ENCODE measurements at regions not wholly inside any gene's neighbourhood (a gene's known extent, or its start where the extent isn't known, plus 50 kb on each side); places are given as distances from the start of the nearest gene placed in this dataset.
"Not testable (repeated sequence)": the region's sequence is repeated elsewhere in the genome, so short reads cannot be mapped to it uniquely, and the experiment has no call there.

DNA sequence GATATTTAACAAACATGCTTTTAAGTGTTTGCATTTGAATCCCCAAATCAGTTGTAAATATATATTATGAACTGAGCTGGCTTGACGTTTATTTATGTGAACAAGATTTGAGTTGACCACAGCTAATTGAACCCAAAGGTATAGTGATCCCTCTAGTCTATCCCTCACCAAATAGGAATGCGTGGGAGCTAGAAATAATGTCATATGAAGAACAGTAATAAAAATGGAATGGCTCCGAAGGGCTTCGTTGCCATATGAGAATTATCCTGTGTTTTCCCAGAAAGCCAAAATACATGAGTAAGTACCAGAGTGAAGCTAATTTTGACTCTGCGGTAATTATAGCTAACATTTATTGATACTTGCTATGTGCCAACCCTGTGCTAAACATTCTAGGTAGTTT, 142.7 kb downstream of the ADCYAP1 start:
- peak; percentile 60 for DNase-seq

DNA sequence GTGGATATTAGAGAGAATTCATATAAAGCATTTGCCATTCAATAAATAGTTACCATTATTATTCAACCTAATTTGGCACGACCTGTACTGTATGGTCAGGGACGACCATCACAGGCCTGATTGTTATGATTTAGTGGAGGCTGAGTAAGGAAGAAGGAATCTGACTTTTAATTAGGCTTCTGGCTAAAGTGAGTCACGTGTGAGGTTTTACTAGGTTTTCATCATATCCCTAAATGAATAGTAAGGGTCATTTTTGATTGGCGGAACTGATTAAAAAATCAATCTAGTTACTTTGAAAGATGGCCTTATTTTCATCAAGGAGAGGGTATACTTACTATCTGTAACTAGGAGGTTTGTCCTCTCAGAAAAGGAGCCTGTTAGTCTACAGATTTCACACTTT, 143.4 kb downstream of the ADCYAP1 start:
- DNase-seq = peak; percentile 41

DNA sequence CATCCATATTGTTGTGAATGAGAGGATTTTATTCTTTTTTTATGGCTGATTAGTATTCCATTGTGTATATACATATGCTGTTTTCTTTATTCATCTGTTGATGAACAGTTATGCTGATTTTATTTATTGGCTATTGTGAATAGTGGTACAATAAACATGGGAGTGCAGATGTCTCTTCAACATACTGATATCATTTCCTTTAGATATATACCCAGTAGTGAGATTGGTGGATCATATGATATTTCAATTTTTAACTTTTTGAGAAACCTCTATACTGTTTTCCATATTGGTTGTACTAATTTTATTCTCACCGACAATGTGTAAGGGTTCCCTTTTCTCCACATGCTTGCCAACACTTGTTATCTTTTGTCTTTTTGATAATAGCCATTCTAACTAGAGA, 144.5 kb downstream of the ADCYAP1 start:
- DNase-seq = no peak

DNA sequence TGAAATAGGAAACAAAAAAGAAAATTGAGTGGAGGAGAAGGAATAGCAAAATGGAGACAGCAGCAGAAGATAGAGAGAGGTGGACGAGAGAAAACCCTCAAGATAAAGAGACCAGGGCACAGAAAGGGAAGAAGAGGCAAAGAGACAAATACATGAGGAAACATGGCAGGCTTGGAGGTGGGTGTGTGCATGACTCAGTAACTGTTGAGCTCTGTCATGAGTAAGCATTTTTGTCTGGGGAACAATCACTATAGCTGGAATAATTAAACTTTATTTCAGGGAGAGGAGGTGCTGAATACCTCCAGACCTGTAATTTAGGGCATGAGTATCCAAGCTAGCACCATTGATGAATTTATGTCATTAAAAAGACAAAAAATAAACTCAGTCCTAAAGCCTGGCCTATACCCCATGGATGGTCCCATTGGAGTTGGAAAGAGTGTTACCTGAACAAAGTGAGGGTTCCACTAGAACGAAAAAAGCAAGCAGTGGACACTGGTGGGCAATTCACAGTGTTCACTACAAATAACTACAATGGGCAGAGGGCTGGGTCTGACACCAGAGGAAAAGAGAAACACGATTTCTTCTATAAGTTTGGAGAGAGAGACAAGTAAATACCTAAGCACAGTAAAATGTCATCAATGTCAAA, 145.5 kb downstream of the ADCYAP1 start:
- DNase-seq = no peak

DNA sequence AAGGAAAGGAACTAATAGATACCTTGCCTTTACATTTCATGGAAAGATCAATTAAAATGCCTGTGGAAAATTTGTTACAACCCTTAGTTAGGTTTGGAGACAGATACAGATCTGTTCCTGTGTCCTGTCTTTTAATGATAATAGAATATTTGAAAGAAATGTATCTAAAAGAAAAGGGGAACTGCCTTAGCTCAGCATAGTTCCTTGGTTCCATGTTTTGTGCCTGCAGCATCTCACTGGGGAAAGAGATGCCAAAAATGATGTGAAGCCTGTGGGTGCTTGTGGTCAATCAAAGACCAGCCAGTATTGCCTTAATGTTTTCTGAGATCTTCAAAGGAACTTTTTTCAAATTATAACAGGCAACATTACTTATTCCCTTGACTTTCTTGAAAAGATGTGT, 147.6 kb downstream of the ADCYAP1 start:
- no peak for DNase-seq

DNA sequence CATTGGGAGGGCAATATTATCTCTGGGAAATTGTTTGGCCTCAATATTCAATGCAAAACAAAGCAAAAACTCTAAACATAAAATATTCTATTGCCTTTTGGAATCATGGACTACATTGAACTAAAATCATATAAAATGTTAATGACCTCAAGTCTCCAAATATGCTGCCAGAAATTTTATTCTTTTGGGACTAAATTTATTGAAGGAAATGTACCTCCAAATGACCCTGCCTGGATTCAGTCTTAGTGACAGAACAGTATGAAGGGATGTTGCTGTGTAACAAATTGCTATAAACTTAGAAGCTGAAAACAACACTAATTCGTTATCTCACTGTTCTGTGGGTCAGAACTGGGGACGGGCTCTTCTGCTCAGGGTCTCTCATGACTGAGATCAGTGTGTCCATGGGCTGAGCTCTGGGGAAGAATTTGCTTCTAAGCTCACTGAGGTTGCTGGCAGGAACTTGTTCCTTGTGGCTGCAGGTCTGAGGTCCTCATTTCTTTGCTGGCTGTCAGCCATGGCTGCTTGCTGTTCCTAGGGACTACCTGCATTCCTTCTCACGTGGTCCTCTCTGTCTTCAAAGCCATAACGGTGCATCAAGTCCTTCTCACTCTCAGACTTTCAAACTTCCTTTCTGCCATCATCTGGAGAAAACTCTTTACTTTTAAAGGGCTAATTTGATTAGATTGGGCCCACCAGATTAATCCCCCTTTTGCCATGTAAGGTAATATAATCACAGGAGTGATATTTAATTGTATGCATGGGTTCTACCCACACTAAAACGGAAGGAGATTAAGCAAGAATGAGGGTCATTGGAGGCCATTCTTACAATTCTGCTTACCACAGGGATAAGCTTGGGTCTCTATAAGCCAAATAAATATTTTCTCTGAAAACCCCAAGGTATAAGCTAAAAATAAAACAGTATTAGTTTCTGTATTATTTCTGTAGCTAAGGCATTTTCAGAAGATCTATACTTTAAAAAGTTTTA, 149.0 kb downstream of the ADCYAP1 start:
- no peak for DNase-seq

DNA sequence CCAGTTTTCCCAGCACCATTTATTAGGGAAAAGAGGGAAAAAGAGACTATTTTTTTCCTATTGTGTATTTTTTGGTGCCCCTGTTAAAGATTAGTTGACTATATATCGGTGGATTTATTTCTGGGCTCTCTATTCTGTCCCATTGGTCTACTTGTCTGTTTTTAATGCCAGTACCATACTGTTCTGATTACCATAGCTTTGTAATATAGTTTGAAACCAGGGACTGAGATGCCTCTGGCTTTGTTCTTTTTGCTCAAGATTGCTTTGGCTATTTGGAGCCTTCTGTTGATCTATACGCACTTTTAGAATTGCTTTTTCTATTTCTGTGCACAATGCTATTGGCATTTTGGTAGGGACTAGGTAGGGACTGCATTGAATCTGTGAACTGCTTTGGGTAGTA, 151.7 kb downstream of the ADCYAP1 start:
- DNase-seq = no peak

DNA sequence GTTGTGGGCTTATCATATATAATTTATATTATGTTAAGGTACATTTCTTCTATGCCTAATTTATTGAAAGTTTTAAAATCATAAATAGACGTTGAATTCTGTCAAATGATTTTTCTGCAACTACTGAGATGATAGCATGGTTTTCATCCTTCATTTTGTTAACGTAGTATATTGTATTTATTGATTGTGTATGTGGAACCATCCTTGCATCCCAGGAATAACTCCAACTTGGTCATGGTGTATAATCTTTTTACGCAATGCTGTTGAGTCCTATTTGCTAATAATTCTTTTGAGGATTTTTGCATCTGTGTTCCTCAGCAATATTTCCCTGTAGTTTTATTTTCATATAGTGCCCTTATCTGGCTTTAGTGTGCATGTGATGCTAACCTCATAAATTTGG, 152.7 kb downstream of the ADCYAP1 start:
- no peak for DNase-seq

DNA sequence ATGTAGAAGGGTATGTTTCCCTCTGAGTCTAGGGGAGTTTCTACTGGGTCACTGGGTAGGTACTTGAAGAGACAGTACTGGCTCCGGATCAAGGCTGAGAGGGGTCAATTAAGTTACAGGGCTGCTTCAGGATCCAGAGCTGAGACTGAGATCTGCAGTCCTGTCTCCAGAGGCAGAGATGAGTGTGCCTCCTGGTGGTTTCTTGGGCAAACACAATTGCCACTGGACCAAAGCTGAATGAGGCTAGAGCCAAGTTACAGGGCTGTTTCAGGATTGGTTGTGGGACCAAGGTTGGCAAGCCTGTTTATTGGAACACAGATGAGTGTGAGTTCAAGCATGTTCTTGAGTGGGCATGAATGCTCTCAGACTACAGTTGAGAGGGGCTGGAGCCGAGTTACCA, 157.9 kb downstream of the ADCYAP1 start:
- DNase-seq = no peak

DNA sequence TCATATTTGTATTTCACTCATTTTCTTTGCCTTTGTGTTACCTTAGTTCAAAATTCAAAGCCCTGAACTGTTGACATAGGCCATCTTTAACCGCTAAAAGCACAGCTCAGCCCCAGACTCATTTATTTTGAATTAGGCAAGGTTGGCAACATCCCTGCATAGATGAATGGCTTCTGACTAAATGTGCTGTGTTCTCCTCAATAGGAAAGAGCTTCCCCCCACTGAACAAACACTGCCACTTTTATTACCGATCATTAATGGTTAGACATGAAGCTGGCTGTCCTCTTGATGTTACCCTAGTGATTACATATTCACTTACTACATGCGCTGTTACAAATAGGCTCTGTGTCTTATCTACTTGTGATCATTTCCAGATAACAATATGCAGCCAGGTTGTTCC, 170.7 kb downstream of the ADCYAP1 start:
- DNase-seq = no peak

DNA sequence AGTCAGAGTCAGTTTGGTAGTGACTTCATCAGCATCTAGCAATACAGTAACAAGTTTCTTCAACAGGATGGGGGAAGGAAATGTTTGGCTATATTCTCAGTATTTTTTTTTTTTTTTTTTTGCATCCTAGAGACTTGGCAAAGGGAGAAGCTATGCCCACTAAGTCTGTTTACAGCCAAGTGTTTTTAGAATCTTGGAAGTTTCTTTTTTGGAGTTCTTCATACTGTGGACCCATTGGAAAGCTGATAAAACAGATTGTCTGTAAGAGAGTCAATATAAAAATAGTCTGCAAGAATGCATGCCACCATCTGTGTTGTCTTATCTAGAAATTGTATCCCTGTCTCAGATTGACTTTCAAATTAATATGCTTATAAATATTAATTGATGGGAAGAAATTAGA, 171.2 kb downstream of the ADCYAP1 start:
- no peak for DNase-seq

DNA sequence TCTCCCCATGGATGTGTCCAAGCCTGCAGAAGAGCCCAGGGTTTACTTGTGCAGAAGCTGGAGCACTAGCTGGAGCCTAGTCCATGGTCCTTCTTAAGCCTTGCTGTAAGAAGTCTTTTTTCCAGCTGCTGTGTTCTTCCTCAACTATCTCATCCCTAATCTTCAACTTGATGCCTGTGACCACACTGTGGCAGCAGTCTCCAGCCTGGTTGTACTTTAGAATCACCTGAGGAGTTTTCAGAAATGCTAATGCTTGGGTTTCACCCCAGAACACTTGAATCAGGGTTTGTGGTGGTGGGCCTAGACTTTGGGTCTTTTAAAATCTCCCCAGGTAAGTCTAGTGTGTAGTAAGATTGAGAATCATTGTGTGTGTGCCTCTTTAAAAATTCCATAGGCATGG, 173.6 kb downstream of the ADCYAP1 start:
- DNase-seq = no peak

DNA sequence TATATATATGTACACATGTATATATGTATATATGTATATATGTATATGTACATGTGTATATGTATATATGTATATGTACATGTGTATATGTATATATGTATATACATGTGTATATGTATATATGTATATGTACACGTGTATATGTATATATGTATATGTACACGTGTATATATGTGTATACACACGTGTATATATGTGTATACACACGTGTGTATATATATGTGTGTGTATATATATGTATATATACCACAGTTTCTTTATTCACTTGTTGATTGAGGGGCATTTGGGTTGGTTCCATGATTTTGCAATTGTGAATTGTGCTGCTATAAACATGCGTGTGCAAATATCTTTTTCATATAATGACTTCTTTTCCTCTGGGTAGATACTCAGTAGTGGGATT, 179.0 kb downstream of the ADCYAP1 start:
- not testable (repeated sequence) for DNase-seq

DNA sequence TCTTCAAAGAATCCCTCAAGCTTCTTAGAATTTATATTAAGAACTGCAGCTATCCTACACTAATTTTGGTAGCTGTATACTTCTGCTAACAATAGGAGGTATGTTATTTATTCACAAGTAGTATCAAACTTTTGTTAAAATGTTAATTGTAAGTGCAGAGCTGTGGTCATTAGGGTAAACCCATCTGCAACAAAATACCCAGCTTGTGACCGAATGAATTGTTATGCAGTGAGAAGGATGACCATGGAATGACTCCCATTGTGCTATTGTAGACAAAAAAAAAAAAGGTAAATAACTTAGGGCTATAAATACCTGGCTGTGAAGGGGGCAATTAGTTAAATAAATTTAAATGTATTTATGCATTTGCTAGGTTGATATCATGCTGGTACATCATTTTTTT, 186.1 kb downstream of the ADCYAP1 start:
- no peak for DNase-seq

DNA sequence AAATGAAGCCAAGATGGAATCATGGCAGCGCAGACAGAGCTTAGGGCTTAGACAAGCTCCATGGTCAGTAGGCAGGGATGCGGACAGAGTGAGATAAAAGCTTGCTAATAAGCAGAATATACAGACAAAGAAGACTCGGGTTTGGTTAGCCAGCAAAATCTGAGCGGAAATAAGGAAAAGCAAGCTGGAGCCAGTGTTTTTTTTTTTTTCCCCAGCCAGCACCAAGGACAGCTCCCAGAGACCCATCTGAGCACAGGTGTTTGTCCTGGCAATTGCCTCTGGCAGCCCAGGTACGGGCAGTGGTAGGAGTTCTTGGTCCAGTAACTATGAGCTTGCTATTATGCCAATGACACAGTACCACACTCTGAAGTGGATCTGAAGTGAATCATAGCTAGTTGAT, 187.6 kb downstream of the ADCYAP1 start:
- peak; percentile 1 for DNase-seq

DNA sequence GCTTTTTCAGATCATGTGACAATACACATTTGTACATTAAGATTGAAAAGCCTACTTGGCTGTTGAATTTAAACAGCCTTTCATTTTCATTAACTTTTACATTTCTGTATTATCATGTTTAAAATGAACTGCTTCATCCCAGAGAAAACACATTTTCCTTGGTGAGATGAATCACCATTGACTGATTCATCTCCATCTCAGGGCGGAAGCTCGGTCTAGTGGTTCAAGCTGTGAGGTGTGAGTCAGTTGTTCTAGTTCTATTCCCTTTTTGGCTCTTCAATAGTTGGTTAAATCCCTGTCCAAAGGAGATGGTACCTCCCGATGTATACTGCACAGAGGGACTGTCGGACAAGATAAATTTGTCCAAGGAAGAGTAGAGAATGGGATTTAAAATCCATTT, 189.7 kb downstream of the ADCYAP1 start:
- peak; percentile 67 for DNase-seq

DNA sequence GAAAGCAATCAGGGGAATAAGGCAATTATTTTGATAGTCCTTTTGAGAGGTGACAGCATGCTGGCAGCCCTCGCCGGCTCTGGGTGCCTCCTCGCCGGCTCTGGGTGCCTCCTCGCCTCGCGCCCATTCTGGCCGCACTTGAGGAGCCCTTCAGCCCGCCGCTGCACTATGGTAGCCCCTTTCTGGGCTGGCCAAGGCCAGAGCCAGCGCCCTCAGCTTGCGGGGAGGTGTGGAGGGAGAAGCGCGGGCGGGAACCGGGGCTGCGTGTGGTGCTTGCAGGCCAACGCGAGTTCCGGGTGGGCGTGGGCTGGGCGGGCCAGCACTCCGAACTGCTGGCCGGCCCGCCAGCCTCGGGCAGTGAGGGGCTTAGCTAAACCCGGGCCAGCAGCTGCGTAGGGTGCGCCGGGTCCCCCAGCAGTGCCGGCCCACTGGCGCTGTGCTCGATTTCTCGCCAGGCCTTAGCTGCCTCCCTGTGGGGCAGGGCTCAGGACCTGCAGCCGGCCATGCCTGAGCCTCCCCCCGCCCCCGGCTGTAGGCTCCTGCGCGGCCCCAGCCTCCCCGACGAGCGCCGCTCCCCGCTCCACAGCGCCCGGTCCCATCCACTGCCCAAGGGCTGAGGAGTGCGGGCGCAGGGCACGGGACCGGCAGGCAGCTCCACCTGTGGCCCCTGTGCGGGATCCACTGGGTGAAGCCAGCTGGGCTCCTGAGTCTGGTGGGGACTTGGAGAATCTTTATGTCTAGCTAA, 193.5 kb downstream of the ADCYAP1 start:
- not testable (repeated sequence) for DNase-seq

DNA sequence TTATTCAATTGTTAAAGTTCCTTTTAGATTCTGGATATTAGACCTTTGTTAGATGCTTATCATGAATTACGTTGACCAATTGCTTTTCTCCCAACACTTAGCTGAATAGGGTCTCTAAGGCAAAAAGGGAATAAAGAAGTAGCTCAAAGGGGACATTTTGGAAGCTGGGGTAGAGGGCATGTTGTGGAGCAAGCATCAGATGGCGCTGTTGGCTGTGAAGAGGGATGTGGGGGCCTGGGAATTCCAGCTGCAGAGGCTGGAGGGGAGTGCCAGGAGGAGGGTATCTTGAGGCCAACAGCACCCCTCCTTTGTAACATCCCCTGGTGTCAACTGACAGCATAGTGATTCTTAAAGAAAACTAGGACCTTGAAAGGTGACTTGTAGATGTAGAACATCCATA, 198.2 kb downstream of the ADCYAP1 start:
- no peak for DNase-seq

DNA sequence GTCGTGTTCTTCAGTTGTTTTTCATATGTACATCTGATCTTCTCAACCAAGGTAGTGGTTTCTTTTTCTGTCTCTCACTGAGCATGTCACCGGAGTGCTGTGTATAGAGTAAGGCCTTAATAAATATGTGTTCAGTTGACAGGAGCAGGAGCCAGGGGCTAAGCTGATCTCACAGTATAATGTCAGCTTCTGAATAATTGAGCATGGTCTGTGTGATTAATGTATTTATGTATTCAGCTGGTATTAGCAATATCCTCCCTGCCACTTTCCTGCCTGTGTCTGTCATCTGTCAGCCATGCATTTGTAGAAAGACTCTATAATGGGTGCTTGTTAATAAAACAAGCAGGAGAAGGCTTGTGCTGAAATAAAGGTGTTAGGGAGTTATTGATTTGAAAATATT, 198.9 kb downstream of the ADCYAP1 start:
- DNase-seq = no peak

DNA sequence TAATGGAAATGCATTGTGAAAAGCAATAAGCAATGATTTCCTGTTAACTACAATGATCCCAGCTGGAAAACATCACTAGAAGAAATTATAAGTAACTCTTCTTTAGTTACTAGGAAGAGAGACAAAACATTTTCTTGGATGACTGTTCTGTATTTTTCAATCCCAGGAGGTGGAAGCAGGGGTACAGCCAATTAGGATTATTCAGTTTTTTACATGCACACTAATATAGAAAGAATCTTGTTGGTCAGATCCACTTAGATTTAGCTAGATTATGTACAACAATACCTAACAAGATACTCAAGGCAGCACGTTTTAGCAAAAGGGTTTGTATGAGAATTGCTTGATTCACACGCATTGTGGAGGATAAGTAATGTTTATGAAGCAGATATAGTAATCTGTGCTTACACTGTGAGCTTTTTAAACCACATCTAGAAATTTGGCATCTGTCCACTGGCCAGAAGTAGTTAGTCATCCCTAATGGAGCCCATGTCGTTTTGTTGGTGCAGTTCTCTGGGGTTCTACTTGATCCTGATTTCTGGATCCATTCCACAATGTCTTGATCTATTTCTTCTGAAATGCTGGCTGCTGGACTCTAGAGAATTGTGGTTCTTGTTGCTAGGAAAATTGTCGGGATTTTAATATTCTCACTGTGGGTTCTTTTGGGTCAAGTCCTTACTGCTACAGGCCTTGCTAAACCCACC, 199.7 kb downstream of the ADCYAP1 start:
- peak; percentile 89 for DNase-seq

DNA sequence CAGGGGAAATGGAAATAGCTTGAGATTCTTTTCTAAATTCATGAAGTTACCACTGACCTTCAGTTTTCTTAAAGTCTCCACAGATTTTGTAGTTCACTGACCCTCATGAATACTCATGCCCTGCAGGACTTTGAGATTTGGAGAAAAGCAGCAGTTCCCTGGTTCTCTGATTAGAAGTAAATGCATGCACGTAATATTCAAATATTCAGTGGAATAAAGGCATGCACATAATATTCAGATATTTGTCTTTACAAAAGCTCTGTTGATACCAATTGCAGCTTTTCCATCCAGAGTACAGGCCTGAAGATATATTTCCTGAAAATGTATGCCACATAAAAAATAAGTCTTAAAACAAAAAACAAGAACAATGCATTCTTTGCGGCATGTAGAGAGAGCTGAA, 219.8 kb downstream of the ADCYAP1 start:
- no peak for DNase-seq

DNA sequence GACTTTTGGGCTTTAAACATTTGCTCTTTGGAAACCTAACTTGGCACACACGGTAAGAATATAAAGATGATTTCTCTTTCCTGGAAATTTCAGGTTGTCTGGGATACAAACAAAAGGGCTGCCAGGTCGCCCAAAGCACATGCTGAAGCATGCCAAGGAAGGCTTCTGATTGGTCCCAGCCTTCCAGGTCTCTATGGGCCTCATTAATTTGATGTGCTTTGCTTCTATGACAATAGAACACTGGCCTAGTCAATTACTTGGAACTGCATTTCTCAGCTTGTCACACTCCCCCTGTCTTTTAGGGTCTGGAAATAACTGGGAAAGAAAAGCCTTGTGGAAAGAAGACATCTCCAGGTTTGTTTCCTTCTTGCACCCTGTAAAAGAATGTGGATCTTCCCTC, 228.9 kb downstream of the ADCYAP1 start:
- no peak for DNase-seq

DNA sequence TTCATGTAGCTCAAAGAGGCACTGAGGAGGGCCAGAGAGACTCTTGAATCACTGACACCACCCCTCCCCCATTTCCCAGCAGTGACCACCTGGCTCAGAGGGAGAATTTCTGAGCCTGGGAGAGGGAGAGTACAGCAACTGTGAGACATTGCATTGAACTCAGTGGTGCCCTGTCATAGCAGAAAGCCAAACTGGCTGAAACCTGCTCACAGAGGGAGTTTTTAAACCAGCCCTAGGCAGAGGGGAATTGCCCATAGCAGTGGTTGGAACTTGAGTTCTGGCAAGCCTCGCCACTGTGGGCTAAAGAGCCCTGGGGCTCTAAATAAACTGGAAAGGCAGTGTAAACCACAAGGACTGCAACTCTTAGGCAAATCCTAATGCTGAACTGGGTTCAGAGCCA, 243.1 kb downstream of the ADCYAP1 start:
- no peak for DNase-seq
